ENCODE measurements at regions not wholly inside any gene's neighbourhood (a gene's known extent, or its start where the extent isn't known, plus 50 kb on each side); places are given as distances from the start of the nearest gene placed in this dataset.

GRCh38 chr3:147030274-147030673 lies 376.1 kb downstream of the ZIC4 start:
- Histone ChIP-seq H3K36me3 (ENCODE audit: low read length) (no peaks in the 10 kb centered on the region), H3F3A (ENCODE audit: insufficient read depth) (no peaks in the 10 kb centered on the region), H3K79me2 (ENCODE audit: insufficient read depth, low read length) (no peaks in the 10 kb centered on the region), H3K4me3 (ENCODE audit: insufficient read depth, low read length, poor library complexity, severe bottlenecking) (no peak overlapping the region), H3K27ac (ENCODE audit: low read depth, low read length) (no peak overlapping the region), H4K20me1 (ENCODE audit: low read depth, low read length) (no peaks in the 10 kb centered on the region), H3K9me2 (replicated peaks; ENCODE audit: insufficient read depth, low read length) (no peaks in the 10 kb centered on the region), H3K27me3 (ENCODE audit: low read length) (no peaks in the 10 kb centered on the region), H3K9ac (ENCODE audit: low read length) (no peak overlapping the region), H3K4me2 (ENCODE audit: low read depth, low read length, poor library complexity, severe bottlenecking) (no peak overlapping the region), H2AFZ (ENCODE audit: low read depth, low read length, severe bottlenecking) (no peak overlapping the region), H3K9me3 (ENCODE audit: insufficient read depth, low read length) (0 out of 2 replicates have a peak, but pooled peaks cover 4% of the 10 kb centered on the region)
- TF ChIP-seq EZH2phosphoT487 (conservative IDR thresholded peaks at IDR 0.05; ENCODE audit: low read length): no peak

DNA sequence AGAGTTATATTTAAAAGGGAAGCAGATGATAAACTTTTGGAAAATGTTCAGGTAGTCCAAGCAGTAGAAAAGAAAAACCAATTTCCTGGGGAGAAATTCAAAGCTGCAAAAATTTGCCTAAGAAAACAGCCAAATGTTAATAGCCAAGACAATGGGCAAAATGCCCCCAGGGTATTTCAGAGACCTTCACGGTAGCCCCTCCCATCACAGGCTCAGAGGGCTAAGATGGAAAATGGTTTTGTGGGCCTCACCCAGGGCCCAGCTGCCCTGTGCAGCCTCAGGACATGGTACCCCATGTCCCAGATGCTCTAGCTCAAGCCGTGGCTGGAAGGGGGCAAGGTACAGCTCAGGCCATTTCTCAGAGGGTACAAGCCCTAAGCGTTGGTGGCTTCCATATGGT lies 391.0 kb downstream of the ZIC4 start:
- Histone ChIP-seq H3K79me2 (ENCODE audit: insufficient read depth, low read length) (no peaks in the 10 kb centered on the region), H3K9me3 (ENCODE audit: insufficient read depth, low read length) (no peaks in the 10 kb centered on the region), H3K9me2 (replicated peaks; ENCODE audit: insufficient read depth, low read length) (no peaks in the 10 kb centered on the region; the same call in 1 of the 2 replicates), H3K27ac (ENCODE audit: low read depth, low read length) (no peak overlapping the region), H4K20me1 (ENCODE audit: low read depth, low read length) (no peaks in the 10 kb centered on the region), H3K36me3 (ENCODE audit: low read length) (no peaks in the 10 kb centered on the region), H3F3A (ENCODE audit: insufficient read depth) (no peaks in the 10 kb centered on the region), H3K4me3 (ENCODE audit: insufficient read depth, low read length, poor library complexity, severe bottlenecking) (no peak overlapping the region), H3K9ac (ENCODE audit: low read length) (no peak overlapping the region), H3K27me3 (ENCODE audit: low read length) (no peaks in the 10 kb centered on the region), H3K4me2 (ENCODE audit: low read depth, low read length, poor library complexity, severe bottlenecking) (no peak overlapping the region), H2AFZ (ENCODE audit: low read depth, low read length, severe bottlenecking) (no peak overlapping the region)
- no peak for TF ChIP-seq CTCF (IDR thresholded peaks at IDR 0.05; ENCODE audit: insufficient read depth, low read length, poor library complexity, severe bottlenecking)
- TF ChIP-seq EZH2phosphoT487 (conservative IDR thresholded peaks at IDR 0.05; ENCODE audit: low read length): no peak

DNA sequence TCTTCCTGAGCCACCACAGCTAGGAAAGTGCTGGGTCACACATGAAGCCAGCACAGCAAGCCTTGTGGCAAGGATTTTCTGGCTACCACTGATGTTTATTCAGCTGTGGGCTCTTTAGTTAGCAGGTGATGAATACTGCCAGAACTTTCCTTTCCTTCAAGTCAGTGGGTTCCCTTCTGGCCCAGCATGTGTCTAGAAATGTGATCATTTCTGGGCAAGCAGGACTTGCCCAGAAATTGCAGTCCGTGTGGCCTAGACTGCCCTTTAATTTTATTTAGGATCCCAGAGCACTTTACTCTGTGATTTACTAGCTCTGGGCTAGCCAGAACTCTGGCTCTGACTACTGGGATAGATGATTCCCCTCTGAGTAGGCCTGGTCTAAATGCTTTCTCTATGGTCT lies 397.5 kb downstream of the ZIC4 start:
- H3K36me3 ChIP-seq (ENCODE audit: low read length): no peaks in the 10 kb centered on the region
- H3K9me3 ChIP-seq (ENCODE audit: insufficient read depth, low read length): no peaks in the 10 kb centered on the region
- no peaks in the 10 kb centered on the region for H4K20me1 ChIP-seq (ENCODE audit: low read depth, low read length)
- no peak overlapping the region for H2AFZ ChIP-seq (ENCODE audit: low read depth, low read length, severe bottlenecking)
- no peak overlapping the region for H3K4me3 ChIP-seq (ENCODE audit: insufficient read depth, low read length, poor library complexity, severe bottlenecking)
- no peak overlapping the region for H3K4me2 ChIP-seq (ENCODE audit: low read depth, low read length, poor library complexity, severe bottlenecking)
- no peak overlapping the region for H3K9ac ChIP-seq (ENCODE audit: low read length)
- no peaks in the 10 kb centered on the region for H3K9me2 ChIP-seq (replicated peaks; ENCODE audit: insufficient read depth, low read length)
- no peaks in the 10 kb centered on the region for H3K79me2 ChIP-seq (ENCODE audit: insufficient read depth, low read length)
- no peaks in the 10 kb centered on the region for H3K27me3 ChIP-seq (ENCODE audit: low read length)
- no peak overlapping the region for H3K27ac ChIP-seq (ENCODE audit: low read depth, low read length)
- H3F3A ChIP-seq (ENCODE audit: insufficient read depth): no peaks in the 10 kb centered on the region
- TF ChIP-seq EZH2phosphoT487 (conservative IDR thresholded peaks at IDR 0.05; ENCODE audit: low read length) (no peak), CTCF (IDR thresholded peaks at IDR 0.05; ENCODE audit: insufficient read depth, low read length, poor library complexity, severe bottlenecking) (no peak)

GRCh38 chr3:147008458-147008857 lies 397.9 kb downstream of the ZIC4 start:
- Histone ChIP-seq H3K9ac (ENCODE audit: low read length) (no peak overlapping the region), H3K9me2 (replicated peaks; ENCODE audit: insufficient read depth, low read length) (no peaks in the 10 kb centered on the region), H3K27me3 (ENCODE audit: low read length) (no peaks in the 10 kb centered on the region), H3K9me3 (ENCODE audit: insufficient read depth, low read length) (no peaks in the 10 kb centered on the region), H3F3A (ENCODE audit: insufficient read depth) (no peaks in the 10 kb centered on the region), H3K36me3 (ENCODE audit: low read length) (no peaks in the 10 kb centered on the region), H3K4me3 (ENCODE audit: insufficient read depth, low read length, poor library complexity, severe bottlenecking) (no peak overlapping the region), H3K79me2 (ENCODE audit: insufficient read depth, low read length) (no peaks in the 10 kb centered on the region), H3K4me2 (ENCODE audit: low read depth, low read length, poor library complexity, severe bottlenecking) (no peak overlapping the region), H2AFZ (ENCODE audit: low read depth, low read length, severe bottlenecking) (no peak overlapping the region), H4K20me1 (ENCODE audit: low read depth, low read length) (no peaks in the 10 kb centered on the region), H3K27ac (ENCODE audit: low read depth, low read length) (no peak overlapping the region)
- TF ChIP-seq CTCF (IDR thresholded peaks at IDR 0.05; ENCODE audit: insufficient read depth, low read length, poor library complexity, severe bottlenecking): no peak
- no peak for TF ChIP-seq EZH2phosphoT487 (conservative IDR thresholded peaks at IDR 0.05; ENCODE audit: low read length)
